ENCODE measurements at regions not wholly inside any gene's neighbourhood (a gene's known extent, or its start where the extent isn't known, plus 50 kb on each side); places are given as distances from the start of the nearest gene placed in this dataset.

- Histone ChIP-seq H3K9ac (ENCODE audit: insufficient read depth in 1 of 2, low read depth in 2 of 2, low read length in 2 of 2) (no peak overlapping the region), H3K27me3 (ENCODE audit: control insufficient read depth in 2 of 2, insufficient read depth in 2 of 2, low read length in 2 of 2) (no peaks in the 10 kb centered on the region), H3K4me1 (replicated peaks in 1 of 2; ENCODE audit: control insufficient read depth in 2 of 2, insufficient read depth in 2 of 2, low read length in 2 of 2) (no peaks in the 10 kb centered on the region), H4K20me1 (replicated peaks; ENCODE audit: control insufficient read depth, insufficient read depth, low read length) (no peaks in the 10 kb centered on the region), H3K79me2 (ENCODE audit: control insufficient read depth, insufficient read depth, low read length) (no peaks in the 10 kb centered on the region), H3K4me2 (ENCODE audit: insufficient read depth, low read length) (no peak overlapping the region), H3K9me1 (ENCODE audit: control insufficient read depth, insufficient read depth, low read length) (no peaks in the 10 kb centered on the region), H3K9me3 (replicated peaks; ENCODE audit: control insufficient read depth, insufficient read depth, low read depth, low read length) (no peaks in the 10 kb centered on the region), H3K4me3 (no peak overlapping the region), H3K27ac (ENCODE audit: extremely low read depth, low read depth, low read length) (no peak overlapping the region), H2AFZ (ENCODE audit: low read depth, low read length) (no peak overlapping the region), H3K36me3 (ENCODE audit: control insufficient read depth, insufficient read depth, low read length) (no peaks in the 10 kb centered on the region)
- TF ChIP-seq SUPT5H (IDR thresholded peaks at IDR 0.05) (no peak), CTBP1 (IDR thresholded peaks at IDR 0.05; ENCODE audit: borderline replicate concordance) (no peak), POLR3G (IDR thresholded peaks at IDR 0.05; ENCODE audit: extremely low read depth, insufficient read length, insufficient replicate concordance) (no peak), ILK (tag; IDR thresholded peaks at IDR 0.05; ENCODE audit: borderline replicate concordance, low read depth) (no peak), ZNF384 (IDR thresholded peaks at IDR 0.05; ENCODE audit: low read depth, low read length) (no peak), NFATC3 (IDR thresholded peaks at IDR 0.05) (no peak), RBBP5 (IDR thresholded peaks at IDR 0.05; ENCODE audit: borderline replicate concordance, insufficient read depth, low read length, poor library complexity, severe bottlenecking) (no peak), TBP (optimal IDR thresholded peaks at IDR 0.05; ENCODE audit: low read depth, low read length) (no peak), RCOR1 (IDR thresholded peaks at IDR 0.05; ENCODE audit: borderline replicate concordance in 1 of 2, low read depth in 2 of 2, low read length in 2 of 2) (no peak), MTA3 (IDR thresholded peaks at IDR 0.05; ENCODE audit: borderline replicate concordance) (no peak), MAZ (CRISPR knock-in tag; conservative IDR thresholded peaks at IDR 0.05 in 1 of 2, IDR thresholded peaks at IDR 0.05 in 1 of 2) (no peak)
- TF ChIP-seq, protein P1, sequence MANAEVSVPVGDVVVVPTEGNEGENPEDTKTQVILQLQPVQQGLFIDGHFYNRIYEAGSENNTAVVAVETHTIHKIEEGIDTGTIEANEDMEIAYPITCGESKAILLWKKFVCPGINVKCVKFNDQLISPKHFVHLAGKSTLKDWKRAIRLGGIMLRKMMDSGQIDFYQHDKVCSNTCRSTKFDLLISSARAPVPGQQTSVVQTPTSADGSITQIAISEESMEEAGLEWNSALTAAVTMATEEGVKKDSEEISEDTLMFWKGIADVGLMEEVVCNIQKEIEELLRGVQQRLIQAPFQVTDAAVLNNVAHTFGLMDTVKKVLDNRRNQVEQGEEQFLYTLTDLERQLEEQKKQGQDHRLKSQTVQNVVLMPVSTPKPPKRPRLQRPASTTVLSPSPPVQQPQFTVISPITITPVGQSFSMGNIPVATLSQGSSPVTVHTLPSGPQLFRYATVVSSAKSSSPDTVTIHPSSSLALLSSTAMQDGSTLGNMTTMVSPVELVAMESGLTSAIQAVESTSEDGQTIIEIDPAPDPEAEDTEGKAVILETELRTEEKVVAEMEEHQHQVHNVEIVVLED (CRISPR knock-in tag; IDR thresholded peaks at IDR 0.05) = no peak
- in situ Hi-C loops (cut with MboI) = no loop called here
- DNase-seq (ENCODE audit: extremely low read depth in 1 of 4, low spot score in 3 of 4) (no peak), ATAC-seq (no peak), FAIRE-seq (no peak)
- CTCF ChIA-PET (ENCODE audit: low intra/inter-chr PET ratio) = no interaction called here
- BruUV-seq (replicated peaks) = no TSS peak
- POLR2A ChIA-PET = no interaction called here
- WGBS (ENCODE audit: insufficient coverage, low coverage, missing lambda C conversion rate) = 0% methylated on average over 1 of the region's 1 CpG
- intact Hi-C loops (cut with micrococcal nuclease) = no loop called here
These were observed 192.2 kb upstream of the C9orf72 start for GRCh38 chr9:27765266-27766072.

All from K562 (cell line).